Stromal cell of bone marrow (primary cell): ENCODE measurements at regions not wholly inside any gene's neighbourhood (a gene's known extent, or its start where the extent isn't known, plus 50 kb on each side); places are given as distances from the start of the nearest gene placed in this dataset.
"Not testable (repeated sequence)": the region's sequence is repeated elsewhere in the genome, so short reads cannot be mapped to it uniquely, and the experiment has no call there.

Experiments
- DNase-seq: peaks from one replicate; pipeline ENCODE4 v3.0.0-alpha.2; 2012; ENCODE audit warnings: low read depth

- no peak for DNase-seq
Measured at GRCh38 chr2:145749556-145749955, 1229.6 kb upstream of the ZEB2 start.

- DNase-seq = no peak
Measured at GRCh38 chr2:145748927-145749326, 1229.0 kb upstream of the ZEB2 start.

- DNase-seq = no peak
Measured at GRCh38 chr2:145747715-145748114, 1227.8 kb upstream of the ZEB2 start.

DNA sequence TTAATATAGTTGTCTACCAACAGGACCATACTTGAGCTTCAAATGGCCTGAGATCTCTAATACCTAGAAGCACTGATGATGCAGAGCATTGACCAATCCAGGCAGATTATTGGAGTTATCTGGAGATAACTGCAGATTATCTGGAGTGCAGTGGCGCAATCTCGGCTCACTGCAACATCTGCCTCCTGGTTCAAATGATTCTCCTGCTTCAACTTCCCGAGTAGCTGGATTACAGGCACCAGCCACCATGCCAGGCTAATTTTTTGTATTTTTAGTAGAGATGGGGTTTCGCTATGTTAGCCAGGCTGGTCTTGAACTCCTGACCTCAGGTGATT lies 1225.4 kb upstream of the ZEB2 start:
- DNase-seq = not testable (repeated sequence)

DNA sequence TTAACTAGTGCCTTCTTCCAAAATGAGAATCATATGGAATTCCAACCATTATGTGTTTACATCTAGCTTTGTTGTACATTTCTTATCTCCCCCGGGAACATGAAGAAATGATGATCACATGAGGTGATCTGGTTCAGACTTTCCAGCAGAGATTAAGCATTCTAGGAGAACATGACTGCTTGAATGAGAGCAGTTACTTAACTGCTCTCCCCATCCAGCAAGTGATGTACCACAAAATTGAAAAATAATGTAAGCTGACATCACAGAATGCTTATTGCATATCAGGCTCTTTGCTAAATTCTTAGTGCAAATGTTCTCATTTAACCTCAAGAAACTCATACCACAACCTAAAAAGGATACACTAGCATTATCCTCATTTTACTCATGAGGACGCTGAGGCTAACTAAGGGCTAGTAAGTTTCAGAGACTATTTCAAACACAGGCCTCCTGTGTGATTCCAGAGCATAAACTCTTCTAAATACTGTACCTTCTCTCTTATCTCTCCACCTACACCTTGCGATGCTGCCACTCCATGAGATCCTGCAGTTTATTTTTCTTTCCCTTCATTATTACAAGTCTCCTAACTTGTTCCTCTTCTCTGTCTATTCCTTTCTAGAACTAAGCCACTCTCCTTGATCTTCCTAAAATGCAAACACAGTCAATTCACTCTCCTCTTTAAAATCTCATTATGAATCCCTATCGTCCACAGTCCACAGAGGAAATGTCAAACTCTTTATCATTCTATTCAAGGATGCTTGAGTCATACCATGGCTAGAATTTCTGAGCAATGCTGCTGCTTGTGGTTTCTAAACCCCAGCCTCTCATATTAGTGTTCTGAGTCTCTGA lies 1224.8 kb upstream of the ZEB2 start:
- peak; percentile 88 for DNase-seq

DNA sequence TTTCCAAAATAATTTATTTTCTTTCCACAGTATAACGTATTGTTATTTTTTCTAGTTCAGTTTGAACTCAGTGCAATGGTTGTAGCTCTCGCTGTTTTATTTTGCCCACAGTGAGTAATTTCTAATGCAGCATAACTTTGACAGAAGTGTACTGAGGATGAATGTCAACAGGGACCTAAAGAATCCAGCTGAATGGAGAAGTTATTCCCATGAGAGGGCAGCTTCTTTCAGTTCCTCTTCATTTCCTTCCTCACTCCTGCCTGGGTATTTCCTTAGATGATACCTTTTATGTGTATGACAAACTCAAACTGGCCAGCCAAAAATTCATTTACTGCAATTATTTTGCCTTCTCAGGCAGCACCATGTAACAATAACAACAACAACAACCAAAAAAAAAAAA lies 1223.1 kb upstream of the ZEB2 start:
- no peak for DNase-seq

GRCh38 chr2:145741636-145742035 lies 1221.7 kb upstream of the ZEB2 start:
- no peak for DNase-seq

- DNase-seq = no peak
Measured at GRCh38 chr2:145741181-145741580, 1221.3 kb upstream of the ZEB2 start.

DNA sequence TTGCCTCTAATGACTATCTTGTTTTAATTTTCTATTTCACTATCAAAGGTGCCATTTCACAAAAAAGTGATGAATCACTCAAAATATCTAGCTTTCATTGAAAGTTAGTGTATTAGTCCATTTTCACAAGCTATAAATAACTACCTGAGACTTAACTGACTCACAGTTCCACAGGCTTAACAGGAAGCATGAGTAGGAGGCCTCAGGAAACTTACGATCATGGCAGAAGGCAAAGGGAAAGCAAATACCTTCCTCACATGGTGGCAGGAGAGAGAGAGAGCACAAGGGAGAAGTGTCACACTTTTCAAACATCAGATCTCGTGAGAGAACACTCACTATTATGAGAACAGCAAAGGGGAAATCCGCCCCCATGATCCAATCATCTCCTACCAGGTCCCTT lies 1220.4 kb upstream of the ZEB2 start:
- no peak for DNase-seq

- DNase-seq = no peak
Measured at GRCh38 chr2:145739681-145740080, 1219.8 kb upstream of the ZEB2 start.

DNA sequence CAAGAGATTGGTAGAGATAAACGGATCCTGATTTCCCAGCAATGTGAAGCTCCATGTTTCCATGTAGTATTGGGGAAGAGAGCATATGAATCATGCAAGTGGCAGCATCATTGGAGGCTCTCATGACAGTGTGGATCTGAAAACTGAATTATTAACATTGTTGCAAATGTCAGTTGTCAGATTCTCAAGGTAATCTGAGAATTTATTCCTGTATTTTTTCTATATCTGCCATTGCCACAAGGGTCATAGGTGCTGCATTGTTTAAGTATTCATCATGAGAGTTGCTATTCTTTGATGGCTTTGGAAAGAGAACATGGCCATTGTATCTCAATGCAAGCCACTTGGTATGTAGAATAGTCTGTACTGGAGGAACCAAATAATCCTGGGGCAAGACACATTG lies 1217.0 kb upstream of the ZEB2 start:
- DNase-seq = no peak

DNA sequence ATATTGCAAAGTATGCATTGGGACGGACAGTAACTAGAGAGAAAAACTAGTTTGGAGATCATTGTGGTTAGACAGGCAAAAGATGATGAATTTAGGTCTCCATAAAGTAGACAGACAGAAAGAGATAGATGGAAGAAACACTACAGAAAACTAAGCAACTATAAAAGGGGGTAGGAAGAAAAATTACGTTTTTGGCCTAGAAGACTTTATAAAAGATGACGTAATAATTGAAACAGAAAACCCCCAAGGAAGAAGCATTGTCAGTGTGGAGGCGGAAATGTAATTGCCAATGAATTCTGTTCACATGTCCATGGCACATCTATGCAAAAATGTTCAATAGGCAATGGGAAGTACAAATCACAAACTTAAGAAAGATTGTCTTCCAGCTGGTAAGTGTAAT lies 1211.5 kb upstream of the ZEB2 start:
- no peak for DNase-seq

DNA sequence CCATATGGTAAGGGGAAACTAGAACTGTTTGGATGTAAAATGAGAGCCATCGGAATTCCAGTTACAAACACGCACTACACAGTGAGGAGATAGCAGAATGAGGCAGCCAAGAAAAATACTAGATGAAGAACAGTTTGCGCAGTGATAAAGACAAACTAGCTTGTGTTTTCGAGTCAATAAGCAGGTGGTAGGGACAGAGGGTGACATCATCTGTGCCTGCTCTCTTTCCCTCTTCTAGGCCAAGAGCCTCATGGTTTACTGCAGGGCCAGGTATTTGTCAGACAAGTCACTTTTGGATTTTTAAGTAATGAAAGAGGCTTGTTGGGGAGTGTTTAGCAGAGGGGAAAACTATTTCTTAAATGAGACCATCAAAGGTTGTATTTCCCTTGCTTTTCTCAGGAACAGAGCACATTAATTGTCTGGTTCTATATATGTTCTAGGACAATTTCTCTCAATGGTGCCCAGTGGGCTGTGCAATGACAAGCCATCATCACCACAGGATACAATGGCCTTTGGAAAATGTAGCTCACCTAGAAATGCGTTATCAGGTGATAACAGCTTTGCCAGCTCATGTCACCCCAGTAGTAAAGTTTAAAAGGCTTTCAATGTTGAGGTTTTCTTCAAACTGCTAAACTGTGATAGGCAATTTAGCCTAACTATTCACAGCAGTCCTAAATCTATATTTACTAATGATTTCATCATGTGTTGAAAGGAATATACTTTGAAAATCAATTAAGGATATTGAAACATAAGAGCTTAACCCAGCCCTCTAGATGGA lies 1210.3 kb upstream of the ZEB2 start:
- no peak for DNase-seq

DNA sequence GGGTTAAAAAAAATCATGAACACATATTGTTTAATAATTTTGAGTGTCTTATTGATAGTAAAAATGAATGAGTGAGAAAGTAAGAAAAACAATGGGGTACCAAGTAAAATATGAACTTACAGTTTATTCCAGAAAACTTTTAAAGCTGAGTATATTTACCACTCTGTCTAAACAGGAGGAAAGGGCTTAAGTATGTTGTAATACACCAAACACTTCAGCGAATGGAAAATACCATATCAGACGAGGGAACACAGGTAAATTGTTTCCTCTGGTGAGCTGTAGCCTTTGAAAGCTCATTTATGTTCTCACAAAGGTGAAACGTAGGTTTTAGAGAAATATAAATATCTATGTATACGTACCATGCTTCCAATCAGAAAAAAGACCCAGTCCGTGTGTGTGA lies 1209.6 kb upstream of the ZEB2 start:
- no peak for DNase-seq

- no peak for DNase-seq
Measured at GRCh38 chr2:145728511-145728910, 1208.6 kb upstream of the ZEB2 start.

- no peak for DNase-seq
Measured at GRCh38 chr2:145725876-145726275, 1206.0 kb upstream of the ZEB2 start.

- no peak for DNase-seq
Measured at GRCh38 chr2:145724311-145724898, 1204.5 kb upstream of the ZEB2 start.

- DNase-seq = no peak
Measured at GRCh38 chr2:145723872-145724271, 1204.0 kb upstream of the ZEB2 start.

- DNase-seq = no peak
Measured at GRCh38 chr2:145721681-145722080, 1201.8 kb upstream of the ZEB2 start.

- DNase-seq = peak; percentile 45
Measured at GRCh38 chr2:145715601-145716000, 1195.7 kb upstream of the ZEB2 start.

GRCh38 chr2:145710303-145710702 lies 1190.4 kb upstream of the ZEB2 start:
- DNase-seq = no peak

- DNase-seq = no peak
Measured at GRCh38 chr2:145702305-145702704, 1182.4 kb upstream of the ZEB2 start.

GRCh38 chr2:145692971-145693478 lies 1173.1 kb upstream of the ZEB2 start:
- peak; percentile 61 for DNase-seq
